NB4 (cell line): ENCODE measurements at regions not wholly inside any gene's neighbourhood (a gene's known extent, or its start where the extent isn't known, plus 50 kb on each side); places are given as distances from the start of the nearest gene placed in this dataset.

Experiments
- DNase-seq: peaks from one replicate; pipeline ENCODE4 v3.0.0; 2010; ENCODE audit warnings: low read depth
- H3K4me3 ChIP-seq: one replicate; pipeline ENCODE4 v1.5.1; 2011; ENCODE audit warnings: mild to moderate bottlenecking, low read depth, low read length, moderate library complexity
- CTCF ChIP-seq: IDR thresholded peaks from one replicate; pipeline ENCODE4 v1.5.1; 2012; ENCODE audit warnings: low read depth, low read length
- MAX ChIP-seq: IDR thresholded peaks from 2 replicates; pipeline ENCODE4 v1.6.1; 2011; ENCODE audit warnings: low read depth, low read length
- MYC ChIP-seq: IDR thresholded peaks from 2 replicates; pipeline ENCODE4 v1.6.1; 2011; ENCODE audit warnings: low read depth, low read length
- POLR2A ChIP-seq: IDR thresholded peaks from 2 replicates; pipeline ENCODE4 v1.6.1; 2011; ENCODE audit warnings: mild to moderate bottlenecking; ENCODE audit not compliant: insufficient read length; ENCODE audit errors: extremely low read depth

- H3K4me3 ChIP-seq = no peak overlapping the region
- TF ChIP-seq POLR2A = no peak
- TF ChIP-seq MYC = no peak
- no peak for TF ChIP-seq CTCF
- TF ChIP-seq MAX = no peak
- no peak for DNase-seq
Measured at GRCh38 chr5:110321117-110321516, 405.4 kb downstream of the TMEM232 start.

- DNase-seq = no peak
- TF ChIP-seq MYC (no peak), POLR2A (no peak), CTCF (no peak), MAX (no peak)
- H3K4me3 ChIP-seq = no peak overlapping the region
Measured at GRCh38 chr5:110323357-110323756, 403.1 kb downstream of the TMEM232 start.

- DNase-seq = no peak
- no peak overlapping the region for H3K4me3 ChIP-seq
- TF ChIP-seq MAX (no peak), MYC (no peak), POLR2A (no peak), CTCF (no peak)
Measured at GRCh38 chr5:110323832-110324231, 402.6 kb downstream of the TMEM232 start.

GRCh38 chr5:110324876-110325275 is 401.6 kb downstream of the TMEM232 start:
- DNase-seq = no peak
- TF ChIP-seq MYC = no peak
- no peak for TF ChIP-seq CTCF
- TF ChIP-seq POLR2A = no peak
- TF ChIP-seq MAX = no peak
- no peak overlapping the region for H3K4me3 ChIP-seq

- no peak for DNase-seq
- H3K4me3 ChIP-seq = no peak overlapping the region
- no peak for TF ChIP-seq MYC
- no peak for TF ChIP-seq POLR2A
- no peak for TF ChIP-seq CTCF
- TF ChIP-seq MAX = no peak
Measured at GRCh38 chr5:110329955-110330525, 396.4 kb downstream of the TMEM232 start.

GRCh38 chr5:110333384-110333783 is 393.1 kb downstream of the TMEM232 start:
- H3K4me3 ChIP-seq = no peak overlapping the region
- DNase-seq = peak; percentile 36
- no peak for TF ChIP-seq MYC
- TF ChIP-seq POLR2A = no peak
- TF ChIP-seq MAX = no peak
- peak; percentile 18 for TF ChIP-seq CTCF
